SK-N-SH treated with all-trans-retinoic acid at 6 μM for 48 hours (cell line): ENCODE measurements at regions not wholly inside any gene's neighbourhood (a gene's known extent, or its start where the extent isn't known, plus 50 kb on each side); places are given as distances from the start of the nearest gene placed in this dataset.

ENCODE experiments used
- POU6F1 ChIP-seq: fragments of 250-450 bp; sonication (Bioruptor Pico); IDR thresholded peaks from 2 replicates; pipeline ENCODE4 v1.8.0; 2021; ENCODE audit warnings: low read depth, mild to moderate bottlenecking, moderate library complexity, borderline replicate concordance
- SNAI2 ChIP-seq: fragments of 250-450 bp; sonication (Bioruptor Pico); IDR thresholded peaks from 2 replicates; pipeline ENCODE4 v1.5.0; 2020; ENCODE audit warnings: mild to moderate bottlenecking, moderate library complexity
- ZC3H10 ChIP-seq: fragments of 250-450 bp; sonication (Bioruptor Pico); IDR thresholded peaks from 2 replicates; pipeline ENCODE4 v1.5.1; 2021; ENCODE audit warnings: mild to moderate bottlenecking, moderate library complexity
- ZFP3 ChIP-seq: fragments of 250-450 bp; sonication (Bioruptor Pico); IDR thresholded peaks from 2 replicates; pipeline ENCODE4 v1.5.0; 2020; ENCODE audit warnings: mild to moderate bottlenecking, moderate library complexity
- ZNF565 ChIP-seq: fragments of 450-650 bp; formaldehyde crosslinking; conservative IDR thresholded peaks from 2 replicates; pipeline ENCODE4 v1.5.0; 2020; ENCODE audit warnings: low read depth, mild to moderate bottlenecking, moderate library complexity

DNA sequence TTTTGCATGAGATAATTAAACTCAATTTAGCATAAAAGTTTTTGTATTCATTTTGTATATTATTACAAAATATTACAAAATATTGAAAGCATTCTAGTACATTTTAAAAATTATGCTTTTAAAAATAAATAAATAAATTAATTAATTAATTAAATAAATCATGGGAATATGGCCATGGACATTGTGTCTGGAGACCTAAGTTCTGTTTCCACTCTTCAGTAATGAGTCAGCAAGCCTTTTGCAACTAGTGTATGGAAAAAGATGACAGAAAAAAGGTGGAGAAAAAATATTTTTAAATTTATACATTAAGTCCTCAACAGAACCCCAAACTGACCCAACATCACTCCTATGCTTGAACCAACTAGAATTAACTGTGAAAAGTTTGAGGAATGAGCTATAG lies 1187.5 kb upstream of the USP15 start:
- TF ChIP-seq ZNF565 (CRISPR knock-in tag) (no peak), POU6F1 (CRISPR knock-in tag) (no peak), ZC3H10 (CRISPR knock-in tag) (no peak), ZFP3 (CRISPR knock-in tag) (no peak), SNAI2 (no peak)
